Natural killer cell (primary cell): ENCODE measurements at regions not wholly inside any gene's neighbourhood (a gene's known extent, or its start where the extent isn't known, plus 50 kb on each side); places are given as distances from the start of the nearest gene placed in this dataset.

Experiments
- ATAC-seq, 3 donors: fragments of 150-1000 bp in 2 of 3; fragments of 200-7000 bp in 1 of 3; cut with Tn5 transposase; 1 replicate in 1 of 3; 2 replicates in 2 of 3; pipeline ENCODE4 v1.10.0; 2021; ENCODE audit warnings: mild to moderate bottlenecking in 2 of 3, moderate library complexity in 2 of 3
- DNase-seq, 2 donors: peaks; one replicate each; pipeline versions ENCODE4 v3.0.0 to v3.0.0-alpha.2; 2013 to 2021; ENCODE audit warnings: mixed read lengths in 1 of 2
- H3K27ac ChIP-seq: one replicate; pipeline ENCODE4 v1.5.1; 2013; ENCODE audit warnings: mild to moderate bottlenecking, low read length
- H3K27me3 ChIP-seq: one replicate; pipeline ENCODE4 v1.6.1; 2013; ENCODE audit warnings: low read length; ENCODE audit not compliant: control insufficient read depth, insufficient read depth
- H3K36me3 ChIP-seq: one replicate; pipeline ENCODE4 v1.6.1; 2013; ENCODE audit warnings: low read length; ENCODE audit not compliant: control insufficient read depth, insufficient read depth
- H3K4me1 ChIP-seq: one replicate; pipeline ENCODE4 v1.6.1; 2013; ENCODE audit warnings: low read length; ENCODE audit not compliant: control insufficient read depth, insufficient read depth
- H3K4me3 ChIP-seq: one replicate; pipeline ENCODE4 v1.5.1; 2013; ENCODE audit warnings: low read length
- H3K9me3 ChIP-seq: one replicate; pipeline ENCODE4 v1.6.1; 2013; ENCODE audit warnings: low read length; ENCODE audit not compliant: control insufficient read depth, insufficient read depth
- H3K27ac Mint-ChIP-seq, 2 donors: one replicate each; pipeline ENCODE4 v1.8.0; 2022; ENCODE audit warnings: mild to moderate bottlenecking in 2 of 2, mixed read lengths in 2 of 2, moderate library complexity in 1 of 2
- H3K27me3 Mint-ChIP-seq, 2 donors: one replicate each; pipeline ENCODE4 v1.8.0; 2022; ENCODE audit warnings: low read depth in 2 of 2, mixed read lengths in 2 of 2
- H3K36me3 Mint-ChIP-seq: one replicate; pipeline ENCODE4 v1.8.0; 2022; ENCODE audit warnings: mixed read lengths
- H3K4me1 Mint-ChIP-seq, 2 donors: one replicate each; pipeline ENCODE4 v1.8.0; 2022; ENCODE audit warnings: mixed read lengths in 2 of 2
- H3K4me3 Mint-ChIP-seq: one replicate; pipeline ENCODE4 v1.8.0; 2022; ENCODE audit warnings: mild to moderate bottlenecking, moderate library complexity, mixed read lengths
- H3K9me3 Mint-ChIP-seq, 2 donors: one replicate each; pipeline ENCODE4 v1.8.0; 2022; ENCODE audit warnings: mixed read lengths in 2 of 2
- WGBS: methylation state at CpG from one replicate; pipeline ENCODE4 v1.1.7; 2013; ENCODE audit warnings: missing lambda C conversion rate; ENCODE audit not compliant: insufficient coverage; 5-methylcytosine and 5-hydroxymethylcytosine counted together
- intact Hi-C: fragments of 100-400 bp; cut with micrococcal nuclease; formaldehyde crosslinking; loops from one replicate; pipeline ENCODE4 v1.14.2; 2022
- TF ChIP-seq, protein P1 (sequence below): fragments of 200-600 bp; IDR thresholded peaks from one replicate; pipeline ENCODE4 v1.8.0; 2022; ENCODE audit warnings: antibody characterized with exemption

- H3K4me3 Mint-ChIP-seq, result no peak overlapping the region
- H3K27ac ChIP-seq, result no peak overlapping the region
- 86% methylated on average over 1 of the region's 2 CpGs for WGBS
Observed at GRCh38 chr1:238404921-238405320, 514.2 kb upstream of the ZP4 start.

GRCh38 chr1:238404481-238404880, 513.8 kb upstream of the ZP4 start:
- H3K27me3 Mint-ChIP-seq, result no peaks in the 10 kb centered on the region
- intact Hi-C loops, result no loop called here
- no peak overlapping the region for H3K27ac ChIP-seq

More at GRCh38 chr1:238404921-238405320, 514.2 kb upstream of the ZP4 start:
- DNase-seq (no peak), ATAC-seq (no peak)
- Histone ChIP-seq H3K4me3 (no peak overlapping the region), H3K36me3 (no peaks in the 10 kb centered on the region), H3K4me1 (no peaks in the 10 kb centered on the region), H3K9me3 (no peaks in the 10 kb centered on the region), H3K27me3 (no peaks in the 10 kb centered on the region)
- TF ChIP-seq, protein P1, sequence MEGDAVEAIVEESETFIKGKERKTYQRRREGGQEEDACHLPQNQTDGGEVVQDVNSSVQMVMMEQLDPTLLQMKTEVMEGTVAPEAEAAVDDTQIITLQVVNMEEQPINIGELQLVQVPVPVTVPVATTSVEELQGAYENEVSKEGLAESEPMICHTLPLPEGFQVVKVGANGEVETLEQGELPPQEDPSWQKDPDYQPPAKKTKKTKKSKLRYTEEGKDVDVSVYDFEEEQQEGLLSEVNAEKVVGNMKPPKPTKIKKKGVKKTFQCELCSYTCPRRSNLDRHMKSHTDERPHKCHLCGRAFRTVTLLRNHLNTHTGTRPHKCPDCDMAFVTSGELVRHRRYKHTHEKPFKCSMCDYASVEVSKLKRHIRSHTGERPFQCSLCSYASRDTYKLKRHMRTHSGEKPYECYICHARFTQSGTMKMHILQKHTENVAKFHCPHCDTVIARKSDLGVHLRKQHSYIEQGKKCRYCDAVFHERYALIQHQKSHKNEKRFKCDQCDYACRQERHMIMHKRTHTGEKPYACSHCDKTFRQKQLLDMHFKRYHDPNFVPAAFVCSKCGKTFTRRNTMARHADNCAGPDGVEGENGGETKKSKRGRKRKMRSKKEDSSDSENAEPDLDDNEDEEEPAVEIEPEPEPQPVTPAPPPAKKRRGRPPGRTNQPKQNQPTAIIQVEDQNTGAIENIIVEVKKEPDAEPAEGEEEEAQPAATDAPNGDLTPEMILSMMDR, result no peak
- H3K36me3 Mint-ChIP-seq, result no peaks in the 10 kb centered on the region
- H3K4me1 Mint-ChIP-seq, result no peaks in the 10 kb centered on the region
- intact Hi-C loops, result no loop called here
- H3K9me3 Mint-ChIP-seq, result peaks cover 15 to 17% of the 10 kb centered on the region in 2 donors
- H3K27me3 Mint-ChIP-seq, result no peaks in the 10 kb centered on the region
- H3K27ac Mint-ChIP-seq, result no peak overlapping the region

DNA sequence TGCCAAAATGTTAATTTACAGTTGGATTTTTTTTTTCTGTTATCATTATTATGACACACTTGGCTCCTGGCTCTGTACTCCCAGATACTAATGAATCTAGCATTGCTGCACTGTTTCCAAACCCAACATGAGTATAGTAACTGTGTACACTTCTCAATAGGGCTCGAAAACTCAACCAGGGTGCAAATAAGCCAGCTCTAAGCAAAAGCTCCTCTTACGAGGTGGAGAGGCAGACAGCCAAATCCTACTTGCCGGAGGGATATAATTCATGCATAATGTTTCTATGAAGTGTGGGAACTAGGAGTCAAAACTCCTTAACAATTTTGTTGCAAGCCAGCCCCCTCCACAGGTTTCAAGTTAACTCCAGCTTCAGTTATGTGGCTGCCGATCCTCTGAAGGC, 510.4 kb upstream of the ZP4 start:
- Histone ChIP-seq H3K27me3 (no peaks in the 10 kb centered on the region), H3K4me1 (no peaks in the 10 kb centered on the region), H3K27ac (no peak overlapping the region), H3K36me3 (no peaks in the 10 kb centered on the region), H3K9me3 (no peaks in the 10 kb centered on the region), H3K4me3 (no peak overlapping the region)
- H3K27ac Mint-ChIP-seq, result no peak overlapping the region
- TF ChIP-seq, protein P1, result no peak
- 90% methylated on average over 4 of the region's 4 CpGs for WGBS
- no peaks in the 10 kb centered on the region for H3K27me3 Mint-ChIP-seq
- ATAC-seq (no peak), DNase-seq (no peak)
- H3K4me3 Mint-ChIP-seq, result no peak overlapping the region
- H3K4me1 Mint-ChIP-seq, result no peaks in the 10 kb centered on the region
- peaks cover 11 to 13% of the 10 kb centered on the region in 2 donors for H3K9me3 Mint-ChIP-seq
- intact Hi-C loops, result no loop called here
- no peaks in the 10 kb centered on the region for H3K36me3 Mint-ChIP-seq

More at GRCh38 chr1:238404481-238404880, 513.8 kb upstream of the ZP4 start:
- Histone ChIP-seq H3K4me1 (no peaks in the 10 kb centered on the region), H3K27me3 (no peaks in the 10 kb centered on the region), H3K9me3 (no peaks in the 10 kb centered on the region), H3K36me3 (no peaks in the 10 kb centered on the region), H3K4me3 (no peak overlapping the region)
- Mint-ChIP-seq H3K27ac (no peak overlapping the region), H3K4me3 (no peak overlapping the region), H3K9me3 (peaks cover 15 to 16% of the 10 kb centered on the region in 2 donors), H3K4me1 (no peaks in the 10 kb centered on the region), H3K36me3 (no peaks in the 10 kb centered on the region)
- WGBS, result 81% methylated on average over 1 of the region's 1 CpG
- ATAC-seq (no peak), DNase-seq (no peak)
- TF ChIP-seq, protein P1, result no peak

GRCh38 chr1:238399558-238399957, 508.8 kb upstream of the ZP4 start:
- H3K9me3 Mint-ChIP-seq, result peaks cover 9 to 10% of the 10 kb centered on the region in 2 donors
- no peaks in the 10 kb centered on the region for H3K4me1 ChIP-seq
- no peak overlapping the region for H3K4me3 Mint-ChIP-seq
- no peaks in the 10 kb centered on the region for H3K4me1 Mint-ChIP-seq
- H3K27me3 ChIP-seq, result no peaks in the 10 kb centered on the region
- H3K27me3 Mint-ChIP-seq, result no peaks in the 10 kb centered on the region
- no peaks in the 10 kb centered on the region for H3K36me3 Mint-ChIP-seq
- intact Hi-C loops, result no loop called here
- no peaks in the 10 kb centered on the region for H3K36me3 ChIP-seq
- DNase-seq (no peak), ATAC-seq (no peak)
- 96% methylated on average over 4 of the region's 4 CpGs for WGBS
- H3K9me3 ChIP-seq, result no peaks in the 10 kb centered on the region
- no peak overlapping the region for H3K27ac ChIP-seq
- TF ChIP-seq, protein P1, result no peak
- H3K4me3 ChIP-seq, result no peak overlapping the region
- no peak overlapping the region for H3K27ac Mint-ChIP-seq
